RWPE2 (cell line): ENCODE measurements at regions not wholly inside any gene's neighbourhood (a gene's known extent, or its start where the extent isn't known, plus 50 kb on each side); places are given as distances from the start of the nearest gene placed in this dataset.
A peak's percentile ranks its signal among the peaks of the same experiment; 100 is the strongest.

Source experiments
- ATAC-seq: fragments of 200-7000 bp; cut with Tn5 transposase; 3 replicates; pipeline ENCODE4 v1.9.1; 2021; ENCODE audit warnings: low read depth
- DNase-seq: peaks from one replicate; pipeline ENCODE4 v3.0.0-alpha.2; 2020; ENCODE audit warnings: low spot score
- H3K27ac ChIP-seq: fragments of 450-650 bp; 2 replicates; pipeline ENCODE4 v1.5.1; 2017; ENCODE audit warnings: mild to moderate bottlenecking; ENCODE audit not compliant: poor library complexity, severe bottlenecking
- H3K27me3 ChIP-seq: fragments of 250-450 bp; sonication (Bioruptor Pico); 2 replicates; pipeline ENCODE4 v1.5.1; 2021; ENCODE audit warnings: mild to moderate bottlenecking, moderate library complexity; ENCODE audit not compliant: insufficient read depth, poor library complexity, severe bottlenecking
- H3K36me3 ChIP-seq: fragments of 250-450 bp; sonication (Bioruptor Pico); 2 replicates; pipeline ENCODE4 v1.5.1; 2020; ENCODE audit warnings: low read depth, mild to moderate bottlenecking, moderate library complexity
- H3K4me1 ChIP-seq: fragments of 250-450 bp; sonication (Bioruptor Pico); 2 replicates; pipeline ENCODE4 v1.5.1; 2021; ENCODE audit warnings: mild to moderate bottlenecking, moderate library complexity; ENCODE audit not compliant: insufficient read depth, poor library complexity, severe bottlenecking
- H3K4me3 ChIP-seq: fragments of 250-450 bp; sonication (Bioruptor Pico); 2 replicates; pipeline ENCODE4 v1.5.1; 2021; ENCODE audit warnings: mild to moderate bottlenecking, moderate library complexity; ENCODE audit not compliant: severe bottlenecking
- H3K9me3 ChIP-seq: fragments of 250-450 bp; sonication (Bioruptor Pico); 2 replicates; pipeline ENCODE4 v1.5.1; 2021; ENCODE audit warnings: mild to moderate bottlenecking, moderate library complexity; ENCODE audit not compliant: severe bottlenecking
- TF ChIP-seq, protein P1 (sequence below): fragments of 450-650 bp; IDR thresholded peaks from one replicate; pipeline ENCODE4 v1.5.1; 2017; ENCODE audit warnings: mild to moderate bottlenecking, moderate library complexity; ENCODE audit not compliant: poor library complexity, severe bottlenecking

DNA sequence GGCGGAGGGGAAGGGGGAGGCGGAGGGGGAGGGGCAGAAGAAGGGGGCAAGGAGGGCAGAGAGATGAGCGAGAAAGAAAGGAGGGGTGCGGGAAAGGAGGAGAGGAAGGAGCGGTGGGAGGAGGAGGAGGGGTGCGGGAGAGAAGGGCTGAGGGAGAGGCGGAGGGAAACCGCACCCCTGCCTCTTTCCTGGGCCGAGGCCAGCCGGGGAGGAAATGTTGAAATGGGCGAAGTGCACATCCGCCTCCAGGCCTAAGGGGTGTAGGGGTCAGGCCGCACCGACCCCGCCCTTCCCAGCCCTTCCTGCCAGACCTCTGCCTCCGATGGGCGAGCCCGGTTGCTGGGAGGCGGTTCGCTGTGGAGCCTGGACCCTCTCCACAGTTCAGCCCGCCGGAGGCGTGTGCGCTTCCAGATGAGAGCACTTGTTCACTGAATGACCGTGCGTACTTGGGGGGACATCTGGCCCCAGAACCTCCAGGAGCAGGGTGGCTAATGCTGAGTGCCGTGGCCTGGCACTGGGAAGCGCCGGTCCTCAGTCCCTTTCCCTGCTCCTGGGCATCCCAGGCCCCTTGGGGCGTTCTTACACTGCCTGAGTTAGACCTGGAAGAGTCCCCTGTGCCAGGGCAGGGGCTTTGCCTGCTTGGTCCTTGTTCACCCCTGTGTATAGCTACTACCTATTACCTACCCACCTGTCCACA is 110.3 kb upstream of the KLF13 start:
- H3K27me3 ChIP-seq = no peaks in the 10 kb centered on the region
- peaks cover 14% of the 10 kb centered on the region for H3K4me1 ChIP-seq
- no peaks in the 10 kb centered on the region for H3K9me3 ChIP-seq
- TF ChIP-seq, protein P1, sequence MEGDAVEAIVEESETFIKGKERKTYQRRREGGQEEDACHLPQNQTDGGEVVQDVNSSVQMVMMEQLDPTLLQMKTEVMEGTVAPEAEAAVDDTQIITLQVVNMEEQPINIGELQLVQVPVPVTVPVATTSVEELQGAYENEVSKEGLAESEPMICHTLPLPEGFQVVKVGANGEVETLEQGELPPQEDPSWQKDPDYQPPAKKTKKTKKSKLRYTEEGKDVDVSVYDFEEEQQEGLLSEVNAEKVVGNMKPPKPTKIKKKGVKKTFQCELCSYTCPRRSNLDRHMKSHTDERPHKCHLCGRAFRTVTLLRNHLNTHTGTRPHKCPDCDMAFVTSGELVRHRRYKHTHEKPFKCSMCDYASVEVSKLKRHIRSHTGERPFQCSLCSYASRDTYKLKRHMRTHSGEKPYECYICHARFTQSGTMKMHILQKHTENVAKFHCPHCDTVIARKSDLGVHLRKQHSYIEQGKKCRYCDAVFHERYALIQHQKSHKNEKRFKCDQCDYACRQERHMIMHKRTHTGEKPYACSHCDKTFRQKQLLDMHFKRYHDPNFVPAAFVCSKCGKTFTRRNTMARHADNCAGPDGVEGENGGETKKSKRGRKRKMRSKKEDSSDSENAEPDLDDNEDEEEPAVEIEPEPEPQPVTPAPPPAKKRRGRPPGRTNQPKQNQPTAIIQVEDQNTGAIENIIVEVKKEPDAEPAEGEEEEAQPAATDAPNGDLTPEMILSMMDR = no peak
- DNase-seq (peak; percentile 91), ATAC-seq (peak; percentile 74)
- H3K27ac ChIP-seq = peak overlapping the region; percentile 74
- H3K4me3 ChIP-seq = peak overlapping the region; percentile 33
- no peaks in the 10 kb centered on the region for H3K36me3 ChIP-seq

DNA sequence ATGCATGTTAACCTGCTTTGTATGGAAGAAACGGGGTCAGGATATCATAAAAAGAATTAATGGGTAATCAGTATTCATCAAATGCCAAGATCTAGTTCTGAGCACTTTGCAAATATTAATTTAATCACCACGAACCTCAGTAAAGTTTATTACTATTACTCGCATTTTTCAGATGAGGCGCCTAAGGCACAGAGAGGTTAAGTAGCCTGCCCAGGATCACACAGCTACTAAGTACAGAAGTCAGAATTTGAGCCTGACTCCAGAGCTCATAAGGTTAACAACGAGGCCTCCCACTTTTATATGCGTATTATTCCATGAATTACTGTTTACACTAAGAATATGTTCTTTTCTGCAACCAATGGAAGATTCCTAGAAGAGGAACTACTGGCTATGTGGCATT is 109.6 kb upstream of the KLF13 start:
- ATAC-seq (no peak), DNase-seq (no peak)
- H3K4me1 ChIP-seq = peaks cover 14% of the 10 kb centered on the region
- no peak overlapping the region for H3K4me3 ChIP-seq
- no peaks in the 10 kb centered on the region for H3K36me3 ChIP-seq
- TF ChIP-seq, protein P1 = no peak
- no peaks in the 10 kb centered on the region for H3K9me3 ChIP-seq
- peak overlapping the region; percentile 74 for H3K27ac ChIP-seq
- H3K27me3 ChIP-seq = no peaks in the 10 kb centered on the region

DNA sequence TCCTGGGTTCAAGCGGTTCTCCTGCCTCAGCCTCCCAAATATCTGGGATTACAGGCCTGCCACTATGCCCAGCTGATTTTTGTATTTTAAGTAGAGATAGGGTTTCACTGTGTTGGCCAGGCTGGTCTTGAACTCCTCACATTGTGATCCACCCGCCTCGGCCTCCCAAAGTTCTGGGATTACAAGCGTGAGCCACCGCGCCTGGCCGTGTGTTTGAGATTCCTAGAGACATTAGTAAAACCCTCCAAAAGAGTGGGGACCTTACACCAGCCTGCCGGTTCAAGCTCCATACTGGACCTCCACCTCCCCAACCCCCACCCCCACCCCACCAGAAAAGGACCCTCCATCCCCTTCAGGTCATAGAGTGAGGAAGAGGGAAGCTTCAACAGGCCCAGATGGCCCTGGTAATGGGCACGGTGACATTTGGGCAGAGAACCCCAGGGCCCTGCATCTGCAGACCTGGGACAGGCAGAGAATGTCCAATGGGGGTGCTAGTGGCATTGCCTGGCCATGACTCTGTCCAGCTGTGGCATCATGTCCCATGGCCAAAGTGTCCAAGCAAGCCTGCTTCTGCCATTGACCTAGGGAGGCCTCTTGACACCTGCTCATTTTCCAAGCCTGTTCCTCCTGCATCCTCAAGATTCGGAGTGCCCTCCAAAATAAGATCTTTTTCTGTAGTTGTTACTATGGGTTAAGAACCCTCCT is 108.9 kb upstream of the KLF13 start:
- Histone ChIP-seq H3K9me3 (no peaks in the 10 kb centered on the region), H3K4me3 (no peak overlapping the region), H3K4me1 (peaks cover 14% of the 10 kb centered on the region), H3K27me3 (no peaks in the 10 kb centered on the region), H3K36me3 (no peaks in the 10 kb centered on the region), H3K27ac (no peak overlapping the region)
- TF ChIP-seq, protein P1 = no peak
- DNase-seq = peak; percentile 39
- ATAC-seq = no peak

DNA sequence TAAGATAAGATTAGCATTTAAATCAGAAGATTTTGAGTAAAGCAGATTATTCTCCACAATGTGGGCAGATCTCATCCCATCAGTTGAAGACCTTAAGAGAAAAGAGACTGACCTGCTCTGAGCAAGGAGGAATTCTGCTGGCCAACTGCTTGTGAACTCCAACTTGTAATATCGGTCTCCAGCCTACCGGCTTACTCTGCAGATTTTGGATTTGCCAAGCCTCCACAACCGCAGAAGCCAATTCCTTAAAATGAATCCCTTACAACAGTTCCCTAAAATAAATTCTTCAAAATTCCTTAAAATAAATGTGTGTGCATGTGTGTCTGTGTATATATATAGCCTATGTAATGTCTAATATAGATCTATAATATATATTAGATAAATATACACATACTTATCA is 107.4 kb upstream of the KLF13 start:
- Histone ChIP-seq H3K4me3 (no peak overlapping the region), H3K27me3 (no peaks in the 10 kb centered on the region), H3K4me1 (peaks cover 22% of the 10 kb centered on the region), H3K27ac (no peak overlapping the region), H3K9me3 (no peaks in the 10 kb centered on the region), H3K36me3 (no peaks in the 10 kb centered on the region)
- ATAC-seq (no peak), DNase-seq (no peak)
- TF ChIP-seq, protein P1 = no peak

DNA sequence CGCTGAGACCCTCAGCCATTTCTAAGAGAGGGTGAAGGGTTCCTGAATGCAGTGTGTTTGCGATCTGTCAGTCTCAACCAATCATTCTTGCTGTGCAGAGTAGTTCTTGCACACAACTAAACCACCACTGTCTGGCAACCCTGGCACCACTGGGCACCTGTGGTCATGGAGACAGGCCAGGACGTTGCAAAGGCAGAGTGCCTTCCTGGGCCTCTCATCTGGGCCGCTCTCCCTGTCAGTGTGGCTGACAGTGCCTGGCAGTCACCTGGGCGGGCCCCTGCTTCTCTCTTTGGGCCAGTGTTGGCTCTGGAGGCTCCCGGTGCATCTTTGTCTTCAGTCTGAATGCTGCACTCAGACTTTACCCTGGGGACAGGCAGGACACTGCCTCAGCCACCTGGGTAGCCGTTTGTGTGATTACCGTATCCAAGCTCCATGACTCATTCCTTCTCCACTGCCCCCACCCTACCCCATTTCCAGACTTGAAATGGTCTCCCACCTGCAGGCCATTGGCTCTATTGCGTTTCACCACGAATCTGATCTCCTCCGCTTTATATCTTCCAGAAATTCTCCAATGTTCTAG is 104.6 kb upstream of the KLF13 start:
- Histone ChIP-seq H3K4me1 (peaks cover 10% of the 10 kb centered on the region), H3K27ac (no peak overlapping the region), H3K4me3 (no peak overlapping the region), H3K36me3 (no peaks in the 10 kb centered on the region), H3K9me3 (no peaks in the 10 kb centered on the region), H3K27me3 (no peaks in the 10 kb centered on the region)
- DNase-seq (no peak), ATAC-seq (peak; percentile 31; the same call in 1 of the 3 replicates)
- TF ChIP-seq, protein P1 = no peak
